HEK293 (cell line): ENCODE measurements at regions not wholly inside any gene's neighbourhood (a gene's known extent, or its start where the extent isn't known, plus 50 kb on each side); places are given as distances from the start of the nearest gene placed in this dataset.

Experiments
- CTCF ChIP-seq: fragments of 450-650 bp; formaldehyde crosslinking; IDR thresholded peaks from 2 replicates; pipeline ENCODE4 v1.5.1; 2016; ENCODE audit warnings: missing biosample characterization, missing genetic modification characterization
- HOXA7 ChIP-seq: sonication (generic); formaldehyde crosslinking; IDR thresholded peaks from 2 replicates; pipeline ENCODE4 v1.8.1; 2022; ENCODE audit warnings: missing genetic modification reagents, borderline replicate concordance
- INSM2 ChIP-seq: fragments of 450-650 bp; formaldehyde crosslinking; IDR thresholded peaks from 2 replicates; pipeline ENCODE4 v1.5.1; 2016; ENCODE audit warnings: missing biosample characterization, missing genetic modification characterization
- RBAK ChIP-seq: fragments of 450-650 bp; formaldehyde crosslinking; IDR thresholded peaks from 2 replicates; pipeline ENCODE4 v1.5.1; 2016; ENCODE audit warnings: missing biosample characterization, missing genetic modification characterization
- TCF7L2 ChIP-seq: IDR thresholded peaks from 2 replicates; pipeline ENCODE4 v1.6.1; 2011; ENCODE audit warnings: low read depth, mild to moderate bottlenecking, inconsistent platforms, low read length, moderate library complexity, borderline replicate concordance
- ZBTB8A ChIP-seq: fragments of 450-650 bp; formaldehyde crosslinking; IDR thresholded peaks from 2 replicates; pipeline ENCODE4 v1.5.1; 2016; ENCODE audit warnings: missing biosample characterization, missing genetic modification characterization
- ZNF146 ChIP-seq: fragments of 450-650 bp; formaldehyde crosslinking; IDR thresholded peaks from 2 replicates; pipeline ENCODE4 v1.5.1; 2016; ENCODE audit warnings: missing biosample characterization, missing genetic modification characterization
- ZNF423 ChIP-seq: fragments of 450-650 bp; formaldehyde crosslinking; IDR thresholded peaks from 2 replicates; pipeline ENCODE4 v1.5.1; 2016; ENCODE audit warnings: missing biosample characterization, missing genetic modification characterization
- ZNF518A ChIP-seq: fragments of 450-650 bp; formaldehyde crosslinking; conservative IDR thresholded peaks from 2 replicates; pipeline ENCODE4 v1.5.1; 2016; ENCODE audit warnings: low read depth, missing biosample characterization, missing genetic modification characterization
- ZNF830 ChIP-seq: fragments of 450-650 bp; IDR thresholded peaks from 2 replicates; pipeline ENCODE4 v1.5.0; 2018; ENCODE audit warnings: missing biosample characterization, missing genetic modification characterization, low read depth, mild to moderate bottlenecking, moderate library complexity

- TF ChIP-seq RBAK (tag by site-specific recombination) = no peak
- no peak for TF ChIP-seq CTCF (tag by site-specific recombination)
- no peak for TF ChIP-seq ZNF518A
- TF ChIP-seq ZNF830 (tag by site-specific recombination) = no peak
- no peak for TF ChIP-seq ZNF146
- no peak for TF ChIP-seq HOXA7 (CRISPR knock-in tag)
- TF ChIP-seq ZBTB8A = no peak
- TF ChIP-seq ZNF423 (tag by site-specific recombination) = no peak
- no peak for TF ChIP-seq INSM2 (tag by site-specific recombination)
- TF ChIP-seq TCF7L2 = no peak
Measured at GRCh38 chr1:213826891-213827290, 160.9 kb upstream of the PROX1 start.
